ENCODE measurements at regions not wholly inside any gene's neighbourhood (a gene's known extent, or its start where the extent isn't known, plus 50 kb on each side); places are given as distances from the start of the nearest gene placed in this dataset.

DNA sequence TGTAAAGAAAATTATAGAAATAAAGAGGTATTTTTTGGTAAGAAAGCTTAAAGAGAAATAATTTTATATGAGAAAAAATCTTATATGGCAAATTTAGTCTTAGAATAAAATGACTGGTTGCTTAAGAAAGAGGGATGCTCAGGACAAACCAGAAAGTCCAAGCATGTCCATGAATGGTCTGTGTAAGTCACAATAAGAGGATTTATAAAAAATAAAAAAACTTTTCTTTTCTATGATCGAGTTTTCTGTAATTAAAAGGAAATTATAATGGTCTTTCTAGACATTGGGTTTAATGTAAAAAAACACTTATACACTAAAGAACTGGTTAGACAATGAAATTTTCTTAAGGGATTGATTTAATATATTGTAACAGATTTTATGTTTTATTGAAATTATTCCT is 819.6 kb downstream of the TBC1D22A start:
- TF ChIP-seq ARNTL (CRISPR knock-in tag; IDR thresholded peaks at IDR 0.05; ENCODE audit: borderline replicate concordance, low read depth) (no peak), BACH2 (CRISPR knock-in tag; IDR thresholded peaks at IDR 0.05; ENCODE audit: borderline replicate concordance) (no peak), RARB (CRISPR knock-in tag; IDR thresholded peaks at IDR 0.05) (no peak), OSR1 (CRISPR knock-in tag; IDR thresholded peaks at IDR 0.05) (no peak), TOX (CRISPR knock-in tag; IDR thresholded peaks at IDR 0.05; ENCODE audit: borderline replicate concordance) (no peak)
- TF ChIP-seq, protein P1, sequence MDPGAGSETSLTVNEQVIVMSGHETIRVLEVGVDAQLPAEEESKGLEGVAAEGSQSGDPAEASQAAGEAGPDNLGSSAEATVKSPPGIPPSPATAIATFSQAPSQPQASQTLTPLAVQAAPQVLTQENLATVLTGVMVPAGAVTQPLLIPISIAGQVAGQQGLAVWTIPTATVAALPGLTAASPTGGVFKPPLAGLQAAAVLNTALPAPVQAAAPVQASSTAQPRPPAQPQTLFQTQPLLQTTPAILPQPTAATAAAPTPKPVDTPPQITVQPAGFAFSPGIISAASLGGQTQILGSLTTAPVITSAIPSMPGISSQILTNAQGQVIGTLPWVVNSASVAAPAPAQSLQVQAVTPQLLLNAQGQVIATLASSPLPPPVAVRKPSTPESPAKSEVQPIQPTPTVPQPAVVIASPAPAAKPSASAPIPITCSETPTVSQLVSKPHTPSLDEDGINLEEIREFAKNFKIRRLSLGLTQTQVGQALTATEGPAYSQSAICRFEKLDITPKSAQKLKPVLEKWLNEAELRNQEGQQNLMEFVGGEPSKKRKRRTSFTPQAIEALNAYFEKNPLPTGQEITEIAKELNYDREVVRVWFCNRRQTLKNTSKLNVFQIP (CRISPR knock-in tag; IDR thresholded peaks at IDR 0.05; ENCODE audit: borderline replicate concordance, low read depth), result no peak

Data from SK-N-SH treated with all-trans-retinoic acid at 6 μM for 48 hours (cell line).